ENCODE measurements at regions not wholly inside any gene's neighbourhood (a gene's known extent, or its start where the extent isn't known, plus 50 kb on each side); places are given as distances from the start of the nearest gene placed in this dataset.

GRCh38 chr2:220076734-220077133, 449.3 kb downstream of the SLC4A3 start:
- TF ChIP-seq, protein P1, sequence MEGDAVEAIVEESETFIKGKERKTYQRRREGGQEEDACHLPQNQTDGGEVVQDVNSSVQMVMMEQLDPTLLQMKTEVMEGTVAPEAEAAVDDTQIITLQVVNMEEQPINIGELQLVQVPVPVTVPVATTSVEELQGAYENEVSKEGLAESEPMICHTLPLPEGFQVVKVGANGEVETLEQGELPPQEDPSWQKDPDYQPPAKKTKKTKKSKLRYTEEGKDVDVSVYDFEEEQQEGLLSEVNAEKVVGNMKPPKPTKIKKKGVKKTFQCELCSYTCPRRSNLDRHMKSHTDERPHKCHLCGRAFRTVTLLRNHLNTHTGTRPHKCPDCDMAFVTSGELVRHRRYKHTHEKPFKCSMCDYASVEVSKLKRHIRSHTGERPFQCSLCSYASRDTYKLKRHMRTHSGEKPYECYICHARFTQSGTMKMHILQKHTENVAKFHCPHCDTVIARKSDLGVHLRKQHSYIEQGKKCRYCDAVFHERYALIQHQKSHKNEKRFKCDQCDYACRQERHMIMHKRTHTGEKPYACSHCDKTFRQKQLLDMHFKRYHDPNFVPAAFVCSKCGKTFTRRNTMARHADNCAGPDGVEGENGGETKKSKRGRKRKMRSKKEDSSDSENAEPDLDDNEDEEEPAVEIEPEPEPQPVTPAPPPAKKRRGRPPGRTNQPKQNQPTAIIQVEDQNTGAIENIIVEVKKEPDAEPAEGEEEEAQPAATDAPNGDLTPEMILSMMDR (conservative IDR thresholded peaks at IDR 0.05; ENCODE audit: low read length) = peak; percentile 72
- peak; percentile 82 for DNase-seq (ENCODE audit: low read depth)
- H3K4me3 ChIP-seq (ENCODE audit: low read length) = no peak overlapping the region

- DNase-seq (ENCODE audit: low read depth) = peak; percentile 70
- TF ChIP-seq, protein P1 (conservative IDR thresholded peaks at IDR 0.05; ENCODE audit: low read length) = 0 out of 2 replicates have a peak, but pooled peaks have one; percentile 1
- no peak overlapping the region for H3K4me3 ChIP-seq (ENCODE audit: low read length)
Measured at GRCh38 chr2:220077488-220077887, 450.1 kb downstream of the SLC4A3 start.

DNA sequence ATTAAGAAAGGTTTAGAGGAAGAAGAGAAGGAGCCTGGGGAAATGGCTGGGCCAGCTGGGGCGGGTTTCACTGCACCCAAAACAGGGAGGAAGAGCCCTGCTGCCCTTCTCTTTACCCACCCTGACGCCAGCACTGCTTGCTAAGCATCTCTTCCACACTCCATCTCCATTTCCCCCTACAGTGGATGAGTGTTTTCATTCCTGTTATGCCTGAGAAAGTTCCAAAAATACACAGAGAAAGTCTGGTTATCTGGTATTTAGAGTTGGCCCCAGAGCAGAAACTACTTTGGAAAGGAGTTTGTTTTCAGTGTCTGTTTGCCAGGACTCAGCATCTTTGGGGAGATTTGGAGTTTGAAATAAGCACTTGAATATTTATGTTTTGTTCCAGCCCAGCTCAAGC, 451.0 kb downstream of the SLC4A3 start:
- no peak overlapping the region for H3K4me3 ChIP-seq (ENCODE audit: low read length)
- peak; percentile 62 for DNase-seq (ENCODE audit: low read depth)
- TF ChIP-seq, protein P1 (conservative IDR thresholded peaks at IDR 0.05; ENCODE audit: low read length) = no peak

GRCh38 chr2:220079595-220079994, 452.2 kb downstream of the SLC4A3 start:
- no peak overlapping the region for H3K4me3 ChIP-seq (ENCODE audit: low read length)
- DNase-seq (ENCODE audit: low read depth) = no peak
- TF ChIP-seq, protein P1 (conservative IDR thresholded peaks at IDR 0.05; ENCODE audit: low read length) = no peak

DNA sequence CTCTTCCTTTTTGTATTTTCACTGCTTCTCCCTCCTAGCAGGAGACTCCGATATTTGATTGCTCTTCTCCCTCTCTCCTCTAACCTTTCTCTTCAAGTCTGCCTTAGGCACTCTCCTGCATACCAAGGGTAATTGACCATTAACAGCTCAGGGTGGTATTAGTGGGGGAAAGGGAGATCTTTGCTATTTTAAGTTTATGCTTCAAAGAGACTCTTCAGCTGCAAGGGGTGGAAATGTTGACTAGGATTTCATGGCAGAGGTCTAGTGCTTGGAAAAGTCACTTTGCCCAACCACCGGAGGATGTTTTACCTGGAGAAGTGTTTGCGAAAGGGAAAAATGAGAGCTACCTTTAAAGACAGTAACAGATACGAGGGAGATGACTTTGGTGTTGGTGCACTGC, 453.7 kb downstream of the SLC4A3 start:
- TF ChIP-seq, protein P1 (conservative IDR thresholded peaks at IDR 0.05; ENCODE audit: low read length) = no peak
- no peak for DNase-seq (ENCODE audit: low read depth)
- H3K4me3 ChIP-seq (ENCODE audit: low read length) = no peak overlapping the region

GRCh38 chr2:220090050-220090449, 462.6 kb downstream of the SLC4A3 start:
- no peak for DNase-seq (ENCODE audit: low read depth)
- TF ChIP-seq, protein P1 (conservative IDR thresholded peaks at IDR 0.05; ENCODE audit: low read length) = no peak
- no peak overlapping the region for H3K4me3 ChIP-seq (ENCODE audit: low read length)

- DNase-seq (ENCODE audit: low read depth) = peak; percentile 31
- H3K4me3 ChIP-seq (ENCODE audit: low read length) = no peak overlapping the region
- TF ChIP-seq, protein P1 (conservative IDR thresholded peaks at IDR 0.05; ENCODE audit: low read length) = no peak
Measured at GRCh38 chr2:220096406-220096805, 469.0 kb downstream of the SLC4A3 start.

Data from AG10803 (cell line).